Thyroid gland (tissue), 4 donors: ENCODE measurements at regions not wholly inside any gene's neighbourhood (a gene's known extent, or its start where the extent isn't known, plus 50 kb on each side); places are given as distances from the start of the nearest gene placed in this dataset.

Source experiments
- DNase-seq, 2 donors: peaks; one replicate each; pipeline ENCODE4 v3.0.0-alpha.2; 2019
- H3K27ac ChIP-seq, 3 donors: fragments of 200-600 bp; sonication (generic); 1 replicate in 2 of 3; 2 replicates in 1 of 3; pipeline ENCODE4 v1.5.1; 2016 to 2019; ENCODE audit warnings: mild to moderate bottlenecking in 1 of 3, moderate library complexity in 1 of 3
- H3K27me3 ChIP-seq: fragments of 200-600 bp; sonication (generic); one replicate; pipeline ENCODE4 v1.5.1; 2019
- H3K36me3 ChIP-seq, 2 donors: fragments of 200-600 bp; sonication (generic); one replicate each; pipeline ENCODE4 v1.5.1; 2016 to 2019
- H3K4me1 ChIP-seq, 2 donors: fragments of 200-600 bp; sonication (generic); one replicate each; pipeline ENCODE4 v1.5.1; 2017 to 2019
- H3K4me3 ChIP-seq, 3 donors: fragments of 200-600 bp; sonication (generic); replicated peaks in 1 of 3; 1 replicate in 2 of 3; 2 replicates in 1 of 3; pipeline ENCODE4 v1.5.1; 2016; ENCODE audit warnings: mild to moderate bottlenecking in 1 of 3
- H3K9me3 ChIP-seq: fragments of 200-600 bp; sonication (generic); one replicate; pipeline ENCODE4 v1.5.1; 2017
- CTCF ChIP-seq, 6 experiments: fragments of 200-600 bp in 3 of 6; fragments of 450-650 bp in 3 of 6; sonication (generic) in 3 of 6; IDR thresholded peaks; one replicate each; pipeline ENCODE4 v1.5.1; 2016 to 2019; ENCODE audit warnings: antibody characterized with exemption in 6 of 6, mild to moderate bottlenecking in 2 of 6, inconsistent platforms in 1 of 6, moderate library complexity in 1 of 6
- POLR2A ChIP-seq, 2 donors: fragments of 450-650 bp; IDR thresholded peaks; one replicate each; pipeline ENCODE4 v1.6.1; 2017; ENCODE audit warnings: antibody characterized with exemption in 2 of 2, mild to moderate bottlenecking in 2 of 2, moderate library complexity in 1 of 2
- WGBS, 2 donors: methylation state at CpG; one replicate each; pipeline ENCODE4 v1.1.5; 2017; 5-methylcytosine and 5-hydroxymethylcytosine counted together
- intact Hi-C: fragments of 100-400 bp; cut with DNase I; formaldehyde crosslinking; loops from one replicate; pipeline ENCODE4 v1.15.1; 2023

- whole genome bisulfite sequencing, 2 donors, result 72 to 73% methylated on average over 2 of the region's 2 CpGs
- Histone ChIP-seq H3K9me3 (no peaks in the 10 kb centered on the region), H3K4me3 (no peak overlapping the region), H3K4me1 (no peaks in the 10 kb centered on the region), H3K27me3 (no peaks in the 10 kb centered on the region), H3K36me3 (no peaks in the 10 kb centered on the region), H3K27ac (no peak overlapping the region)
- intact Hi-C loops, result no loop called here
- no peak for DNase-seq
- TF ChIP-seq CTCF (IDR thresholded peaks at IDR 0.05), result no peak
- TF ChIP-seq POLR2A (IDR thresholded peaks at IDR 0.05), result no peak
Measured at GRCh38 chr7:31398815-31399214, 58.3 kb upstream of the NEUROD6 start.

GRCh38 chr7:31407178-31407676 is 66.7 kb upstream of the NEUROD6 start:
- no peak for DNase-seq
- no peaks in the 10 kb centered on the region for H3K27me3 ChIP-seq
- H3K4me1 ChIP-seq, result no peaks in the 10 kb centered on the region
- no peak overlapping the region for H3K4me3 ChIP-seq
- H3K9me3 ChIP-seq, result no peaks in the 10 kb centered on the region
- H3K27ac ChIP-seq, result no peak overlapping the region
- no peaks in the 10 kb centered on the region for H3K36me3 ChIP-seq
- WGBS, 2 donors, result 56 to 66% methylated on average over 2 of the region's 2 CpGs
- intact Hi-C loops, result no loop called here
- TF ChIP-seq POLR2A (IDR thresholded peaks at IDR 0.05) (no peak), CTCF (IDR thresholded peaks at IDR 0.05) (no peak)

- H3K27me3 ChIP-seq, result no peaks in the 10 kb centered on the region
- H3K27ac ChIP-seq, result no peak overlapping the region
- H3K9me3 ChIP-seq, result no peaks in the 10 kb centered on the region
- H3K4me1 ChIP-seq, result no peaks in the 10 kb centered on the region
- no peak overlapping the region for H3K4me3 ChIP-seq
- 85 to 86% methylated on average over 3 of the region's 3 CpGs for WGBS, 2 donors
- intact Hi-C loops, result no loop called here
- no peaks in the 10 kb centered on the region for H3K36me3 ChIP-seq
- TF ChIP-seq CTCF (IDR thresholded peaks at IDR 0.05) (no peak), POLR2A (IDR thresholded peaks at IDR 0.05) (no peak)
- DNase-seq, result no peak
Measured at GRCh38 chr7:31408140-31408729, 67.7 kb upstream of the NEUROD6 start.

- H3K4me3 ChIP-seq, result no peak overlapping the region
- H3K27ac ChIP-seq, result no peak overlapping the region
- WGBS, 2 donors, result 78 to 79% methylated on average over 2 of the region's 2 CpGs
- no peaks in the 10 kb centered on the region for H3K27me3 ChIP-seq
- intact Hi-C loops, result no loop called here
- no peak for DNase-seq
- TF ChIP-seq CTCF (IDR thresholded peaks at IDR 0.05), result no peak
- no peak for TF ChIP-seq POLR2A (IDR thresholded peaks at IDR 0.05)
- no peaks in the 10 kb centered on the region for H3K4me1 ChIP-seq
- H3K9me3 ChIP-seq, result no peaks in the 10 kb centered on the region
- H3K36me3 ChIP-seq, result no peaks in the 10 kb centered on the region
Measured at GRCh38 chr7:31410265-31410664, 69.7 kb upstream of the NEUROD6 start.

GRCh38 chr7:31411416-31411815 is 70.9 kb upstream of the NEUROD6 start:
- Histone ChIP-seq H3K36me3 (no peaks in the 10 kb centered on the region), H3K27me3 (no peaks in the 10 kb centered on the region), H3K4me1 (no peaks in the 10 kb centered on the region), H3K9me3 (no peaks in the 10 kb centered on the region), H3K4me3 (no peak overlapping the region), H3K27ac (no peak overlapping the region)
- intact Hi-C loops, result no loop called here
- TF ChIP-seq POLR2A (IDR thresholded peaks at IDR 0.05) (no peak), CTCF (IDR thresholded peaks at IDR 0.05) (no peak)
- no peak for DNase-seq
- WGBS, 2 donors, result 90 to 92% methylated on average over 1 of the region's 1 CpG
